ENCODE measurements at regions not wholly inside any gene's neighbourhood (a gene's known extent, or its start where the extent isn't known, plus 50 kb on each side); places are given as distances from the start of the nearest gene placed in this dataset.

DNA sequence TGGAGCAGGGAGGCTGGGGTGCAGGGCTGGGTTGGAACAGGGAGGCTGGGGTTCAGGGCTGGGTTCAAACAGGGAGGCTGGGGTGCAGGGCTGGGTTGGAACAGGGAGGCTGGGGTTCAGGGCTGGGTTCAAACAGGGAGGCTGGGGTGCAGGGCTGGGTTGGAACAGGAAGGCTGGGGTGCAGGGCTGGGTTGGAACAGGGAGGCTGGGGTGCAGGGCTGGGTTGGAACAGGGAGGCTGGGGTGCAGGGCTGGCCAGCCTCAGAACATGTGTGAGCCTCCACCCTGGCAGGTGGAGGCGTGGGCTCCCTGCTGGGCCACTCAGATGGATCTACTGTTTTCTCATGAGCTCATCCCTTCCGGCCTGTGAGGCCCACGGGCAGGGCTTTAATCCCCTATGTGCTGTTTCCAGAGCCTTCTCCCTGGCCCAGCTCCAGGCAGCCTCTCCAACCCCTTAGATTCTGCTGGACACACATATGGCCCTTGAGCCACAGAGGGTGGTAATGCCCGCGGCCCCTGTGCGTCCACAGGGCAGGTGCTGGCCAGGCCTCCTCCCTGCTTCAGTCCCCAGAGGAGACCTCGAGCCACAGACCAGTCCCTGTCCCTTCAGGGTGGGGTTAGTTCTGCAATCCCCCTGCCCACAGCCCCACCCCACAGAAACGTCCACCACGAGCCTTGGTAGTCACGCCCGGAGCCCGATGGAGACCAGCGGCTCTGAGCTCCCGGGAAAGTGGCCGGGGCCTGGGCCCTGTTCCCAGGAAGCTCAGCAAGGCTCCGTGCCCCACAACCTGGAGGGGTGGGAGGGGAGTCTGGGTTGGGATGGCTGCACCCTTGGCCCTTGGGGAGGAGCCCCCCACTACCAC lies 197.9 kb downstream of the BRD1 start:
- TF ChIP-seq, protein P1, sequence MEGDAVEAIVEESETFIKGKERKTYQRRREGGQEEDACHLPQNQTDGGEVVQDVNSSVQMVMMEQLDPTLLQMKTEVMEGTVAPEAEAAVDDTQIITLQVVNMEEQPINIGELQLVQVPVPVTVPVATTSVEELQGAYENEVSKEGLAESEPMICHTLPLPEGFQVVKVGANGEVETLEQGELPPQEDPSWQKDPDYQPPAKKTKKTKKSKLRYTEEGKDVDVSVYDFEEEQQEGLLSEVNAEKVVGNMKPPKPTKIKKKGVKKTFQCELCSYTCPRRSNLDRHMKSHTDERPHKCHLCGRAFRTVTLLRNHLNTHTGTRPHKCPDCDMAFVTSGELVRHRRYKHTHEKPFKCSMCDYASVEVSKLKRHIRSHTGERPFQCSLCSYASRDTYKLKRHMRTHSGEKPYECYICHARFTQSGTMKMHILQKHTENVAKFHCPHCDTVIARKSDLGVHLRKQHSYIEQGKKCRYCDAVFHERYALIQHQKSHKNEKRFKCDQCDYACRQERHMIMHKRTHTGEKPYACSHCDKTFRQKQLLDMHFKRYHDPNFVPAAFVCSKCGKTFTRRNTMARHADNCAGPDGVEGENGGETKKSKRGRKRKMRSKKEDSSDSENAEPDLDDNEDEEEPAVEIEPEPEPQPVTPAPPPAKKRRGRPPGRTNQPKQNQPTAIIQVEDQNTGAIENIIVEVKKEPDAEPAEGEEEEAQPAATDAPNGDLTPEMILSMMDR (IDR thresholded peaks at IDR 0.05; ENCODE audit: low read length) = no peak
- TF ChIP-seq EZH2 (optimal IDR thresholded peaks at IDR 0.05; ENCODE audit: low read depth, low read length) = no peak
- TF ChIP-seq EZH2phosphoT487 (IDR thresholded peaks at IDR 0.05; ENCODE audit: low read length) = no peak

Measured in MM.1S (cell line).